ENCODE measurements at regions not wholly inside any gene's neighbourhood (a gene's known extent, or its start where the extent isn't known, plus 50 kb on each side); places are given as distances from the start of the nearest gene placed in this dataset.

- peaks cover 12% of the 10 kb centered on the region for H3K9me3 Mint-ChIP-seq (ENCODE audit: unreplicated experiment)
- no peaks in the 10 kb centered on the region for H3K36me3 Mint-ChIP-seq (ENCODE audit: insufficient read depth, unreplicated experiment)
These were observed 656.9 kb downstream of the TSN start for GRCh38 chr2:122412360-122412759.

GRCh38 chr2:122414902-122415301 lies 659.5 kb downstream of the TSN start:
- TF ChIP-seq, protein P1, sequence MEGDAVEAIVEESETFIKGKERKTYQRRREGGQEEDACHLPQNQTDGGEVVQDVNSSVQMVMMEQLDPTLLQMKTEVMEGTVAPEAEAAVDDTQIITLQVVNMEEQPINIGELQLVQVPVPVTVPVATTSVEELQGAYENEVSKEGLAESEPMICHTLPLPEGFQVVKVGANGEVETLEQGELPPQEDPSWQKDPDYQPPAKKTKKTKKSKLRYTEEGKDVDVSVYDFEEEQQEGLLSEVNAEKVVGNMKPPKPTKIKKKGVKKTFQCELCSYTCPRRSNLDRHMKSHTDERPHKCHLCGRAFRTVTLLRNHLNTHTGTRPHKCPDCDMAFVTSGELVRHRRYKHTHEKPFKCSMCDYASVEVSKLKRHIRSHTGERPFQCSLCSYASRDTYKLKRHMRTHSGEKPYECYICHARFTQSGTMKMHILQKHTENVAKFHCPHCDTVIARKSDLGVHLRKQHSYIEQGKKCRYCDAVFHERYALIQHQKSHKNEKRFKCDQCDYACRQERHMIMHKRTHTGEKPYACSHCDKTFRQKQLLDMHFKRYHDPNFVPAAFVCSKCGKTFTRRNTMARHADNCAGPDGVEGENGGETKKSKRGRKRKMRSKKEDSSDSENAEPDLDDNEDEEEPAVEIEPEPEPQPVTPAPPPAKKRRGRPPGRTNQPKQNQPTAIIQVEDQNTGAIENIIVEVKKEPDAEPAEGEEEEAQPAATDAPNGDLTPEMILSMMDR (IDR thresholded peaks at IDR 0.05; ENCODE audit: unreplicated experiment), result no peak
- intact Hi-C loops (cut with micrococcal nuclease), result no loop called here
- Mint-ChIP-seq H3K9me3 (ENCODE audit: unreplicated experiment) (peaks cover 19% of the 10 kb centered on the region), H3K27ac (ENCODE audit: low read depth, unreplicated experiment) (peak overlapping the region; percentile 61), H3K27me3 (ENCODE audit: insufficient read depth, unreplicated experiment) (no peaks in the 10 kb centered on the region), H3K4me1 (ENCODE audit: insufficient read depth, unreplicated experiment) (peaks cover 13% of the 10 kb centered on the region), H3K4me3 (ENCODE audit: unreplicated experiment) (no peak overlapping the region), H3K36me3 (ENCODE audit: insufficient read depth, unreplicated experiment) (no peaks in the 10 kb centered on the region)
- BruUV-seq (replicated peaks), result no TSS peak
- ChIA-PET CTCF (interaction anchor here (0.6 kb wide), 1 partner anchor 286 kb away, joined by 3 read pairs; no protein-coding TSS in a partner anchor), POLR2A (interaction anchor here (1.3 kb wide), 1 partner anchor 174 kb away, joined by 5 read pairs; no protein-coding TSS in a partner anchor)
- DNase-seq (ENCODE audit: unreplicated experiment), result peak; percentile 91

More at GRCh38 chr2:122412360-122412759, 656.9 kb downstream of the TSN start:
- ChIA-PET CTCF (no interaction called here), POLR2A (interaction anchor here (0.7 to 1.2 kb wide), 3 partner anchors 9 to 800 kb away, joined by 4 to 5 read pairs (median 5); no protein-coding TSS in a partner anchor)
- Mint-ChIP-seq H3K4me3 (ENCODE audit: unreplicated experiment) (no peak overlapping the region), H3K27me3 (ENCODE audit: insufficient read depth, unreplicated experiment) (no peaks in the 10 kb centered on the region), H3K27ac (ENCODE audit: low read depth, unreplicated experiment) (no peak overlapping the region), H3K4me1 (ENCODE audit: insufficient read depth, unreplicated experiment) (peaks cover 8% of the 10 kb centered on the region)
- no TSS peak for BruUV-seq (replicated peaks)
- TF ChIP-seq, protein P1 (IDR thresholded peaks at IDR 0.05; ENCODE audit: unreplicated experiment), result no peak
- intact Hi-C loops (cut with micrococcal nuclease), result no loop called here
- DNase-seq (ENCODE audit: unreplicated experiment), result no peak

- no peak for DNase-seq (ENCODE audit: unreplicated experiment)
- TF ChIP-seq, protein P1 (IDR thresholded peaks at IDR 0.05; ENCODE audit: unreplicated experiment), result no peak
- Mint-ChIP-seq H3K4me3 (ENCODE audit: unreplicated experiment) (no peak overlapping the region), H3K36me3 (ENCODE audit: insufficient read depth, unreplicated experiment) (no peaks in the 10 kb centered on the region), H3K9me3 (ENCODE audit: unreplicated experiment) (peaks cover 10% of the 10 kb centered on the region), H3K4me1 (ENCODE audit: insufficient read depth, unreplicated experiment) (peaks cover 20% of the 10 kb centered on the region), H3K27me3 (ENCODE audit: insufficient read depth, unreplicated experiment) (no peaks in the 10 kb centered on the region), H3K27ac (ENCODE audit: low read depth, unreplicated experiment) (no peak overlapping the region)
- POLR2A ChIA-PET, result no interaction called here
- intact Hi-C loops (cut with micrococcal nuclease), result no loop called here
- CTCF ChIA-PET, result no interaction called here
- no TSS peak for BruUV-seq (replicated peaks)
These were observed 661.7 kb downstream of the TSN start for GRCh38 chr2:122417114-122417513.

GRCh38 chr2:122421775-122422174 lies 666.3 kb downstream of the TSN start:
- DNase-seq (ENCODE audit: unreplicated experiment), result peak; percentile 22
- no peak overlapping the region for H3K4me3 Mint-ChIP-seq (ENCODE audit: unreplicated experiment)
- ChIA-PET CTCF (no interaction called here), POLR2A (interaction anchor here (0.6 kb wide), 1 partner anchor 97 kb away, joined by 3 read pairs; no protein-coding TSS in a partner anchor)
- H3K27me3 Mint-ChIP-seq (ENCODE audit: insufficient read depth, unreplicated experiment), result no peaks in the 10 kb centered on the region
- TF ChIP-seq, protein P1 (IDR thresholded peaks at IDR 0.05; ENCODE audit: unreplicated experiment), result no peak
- no TSS peak for BruUV-seq (replicated peaks)
- peak overlapping the region; percentile 91 for H3K27ac Mint-ChIP-seq (ENCODE audit: low read depth, unreplicated experiment)
- peaks cover 23% of the 10 kb centered on the region for H3K4me1 Mint-ChIP-seq (ENCODE audit: insufficient read depth, unreplicated experiment)
- peaks cover 7% of the 10 kb centered on the region for H3K9me3 Mint-ChIP-seq (ENCODE audit: unreplicated experiment)
- H3K36me3 Mint-ChIP-seq (ENCODE audit: insufficient read depth, unreplicated experiment), result no peaks in the 10 kb centered on the region
- intact Hi-C loops (cut with micrococcal nuclease), result no loop called here
